Nucleus accumbens (tissue), 56 donors: ENCODE measurements at regions not wholly inside any gene's neighbourhood (a gene's known extent, or its start where the extent isn't known, plus 50 kb on each side); places are given as distances from the start of the nearest gene placed in this dataset.

Experiments used
- DNase-seq, 56 donors: peaks; one replicate each; lab custom pipeline; 2025; lab: John Stamatoyannopoulos, UW

- DNase-seq = no peak
These were observed 128.5 kb upstream of the CPEB4 start for GRCh38 chr5:173759691-173760090.

- no peak for DNase-seq
These were observed 127.5 kb upstream of the CPEB4 start for GRCh38 chr5:173760461-173761177.

GRCh38 chr5:173761178-173761513 lies 127.0 kb upstream of the CPEB4 start:
- no peak for DNase-seq

- DNase-seq = no peak
These were observed 126.1 kb upstream of the CPEB4 start for GRCh38 chr5:173762045-173762444.

GRCh38 chr5:173762930-173763329 lies 125.2 kb upstream of the CPEB4 start:
- DNase-seq = no peak

- DNase-seq = no peak
These were observed 124.7 kb upstream of the CPEB4 start for GRCh38 chr5:173763410-173763809.

- peak in 13 of 56 donors; percentile 14 to 79 (median 32) for DNase-seq
These were observed 123.7 kb upstream of the CPEB4 start for GRCh38 chr5:173764332-173765028.

GRCh38 chr5:173765029-173765644 lies 123.0 kb upstream of the CPEB4 start:
- no peak for DNase-seq

- no peak for DNase-seq
These were observed 122.5 kb upstream of the CPEB4 start for GRCh38 chr5:173765661-173766060.

GRCh38 chr5:173767574-173768266 lies 120.4 kb upstream of the CPEB4 start:
- peak in 2 of 56 donors; percentile 9 to 12 for DNase-seq

- DNase-seq = no peak
These were observed 119.8 kb upstream of the CPEB4 start for GRCh38 chr5:173768267-173768806.

- DNase-seq = no peak
These were observed 119.3 kb upstream of the CPEB4 start for GRCh38 chr5:173768891-173769290.

GRCh38 chr5:173770637-173771036 lies 117.5 kb upstream of the CPEB4 start:
- DNase-seq = no peak

GRCh38 chr5:173771121-173771724 lies 116.9 kb upstream of the CPEB4 start:
- DNase-seq = peak in 1 of 56 donors; percentile 19

- DNase-seq = no peak
These were observed 116.3 kb upstream of the CPEB4 start for GRCh38 chr5:173771725-173772383.

GRCh38 chr5:173772384-173773059 lies 115.6 kb upstream of the CPEB4 start:
- no peak for DNase-seq

- DNase-seq = peak in 17 of 56 donors; percentile 10 to 65 (median 29)
These were observed 113.8 kb upstream of the CPEB4 start for GRCh38 chr5:173774271-173774761.

GRCh38 chr5:173775261-173776197 lies 112.6 kb upstream of the CPEB4 start:
- DNase-seq = no peak
